ENCODE measurements at regions not wholly inside any gene's neighbourhood (a gene's known extent, or its start where the extent isn't known, plus 50 kb on each side); places are given as distances from the start of the nearest gene placed in this dataset.

- no peak overlapping the region for H3K27ac ChIP-seq (ENCODE audit: low read depth)
- peaks cover 42% of the 10 kb centered on the region for H3K4me1 Mint-ChIP-seq
- no peaks in the 10 kb centered on the region for H3K36me3 ChIP-seq (ENCODE audit: insufficient read depth)
- peaks cover 5% of the 10 kb centered on the region; the same call in 1 of the 3 replicates for H3K36me3 Mint-ChIP-seq (ENCODE audit: low read depth)
- H3K27me3 Mint-ChIP-seq (ENCODE audit: insufficient read depth, low read depth, poor library complexity), result peaks cover 3% of the 10 kb centered on the region
- H3K4me2 ChIP-seq, result no peak overlapping the region
- no peak overlapping the region for H3K4me3 ChIP-seq
- H3K27ac Mint-ChIP-seq, result no peak overlapping the region
- ATAC-seq (no peak), DNase-seq (ENCODE audit: low spot score) (no peak)
- H3K9me2 ChIP-seq (ENCODE audit: insufficient read depth), result no peaks in the 10 kb centered on the region
- no peaks in the 10 kb centered on the region for H4K20me1 ChIP-seq (replicated peaks; ENCODE audit: insufficient read depth)
- H3K27me3 ChIP-seq (ENCODE audit: insufficient read depth), result no peaks in the 10 kb centered on the region
- H3K4me3 Mint-ChIP-seq, result no peak overlapping the region
- H2AFZ ChIP-seq, result no peak overlapping the region
- no peaks in the 10 kb centered on the region for H3F3A ChIP-seq (replicated peaks; ENCODE audit: low read depth)
- peaks cover 23% of the 10 kb centered on the region for H3K4me1 ChIP-seq (ENCODE audit: insufficient read depth)
- TF ChIP-seq CREB1 (CRISPR knock-in tag; IDR thresholded peaks at IDR 0.05; ENCODE audit: low read depth) (no peak), STAT1 (IDR thresholded peaks at IDR 0.05; ENCODE audit: unreplicated experiment) (no peak), ZNF114 (CRISPR knock-in tag; IDR thresholded peaks at IDR 0.05) (no peak), ZNF462 (CRISPR knock-in tag; IDR thresholded peaks at IDR 0.05) (no peak), POLR2AphosphoS5 (IDR thresholded peaks at IDR 0.05; ENCODE audit: low read depth) (no peak), NANOG (IDR thresholded peaks at IDR 0.05; ENCODE audit: borderline replicate concordance) (no peak), ETS1 (IDR thresholded peaks at IDR 0.05) (no peak), ZNF331 (CRISPR knock-in tag; IDR thresholded peaks at IDR 0.05; ENCODE audit: low read depth) (no peak), CTCF (conservative IDR thresholded peaks at IDR 0.05; ENCODE audit: low read depth in 2 of 2) (no peak), EZH2phosphoT487 (IDR thresholded peaks at IDR 0.05; ENCODE audit: unreplicated experiment) (no peak)
- no peaks in the 10 kb centered on the region for H3K79me2 ChIP-seq (replicated peaks; ENCODE audit: insufficient read depth)
- no peaks in the 10 kb centered on the region for H3K9me3 Mint-ChIP-seq
Measured at GRCh38 chr14:71583705-71584104, 348.5 kb upstream of the RGS6 start.

Data from GM23338 (cell line).